Esophagus muscularis mucosa (tissue), 4 donors: ENCODE measurements at regions not wholly inside any gene's neighbourhood (a gene's known extent, or its start where the extent isn't known, plus 50 kb on each side); places are given as distances from the start of the nearest gene placed in this dataset.
"Not testable (repeated sequence)": the region's sequence is repeated elsewhere in the genome, so short reads cannot be mapped to it uniquely, and the experiment has no call there.

Experiments
- CTCF ChIP-seq, 3 experiments: fragments of 200-600 bp in 2 of 3; fragments of 450-650 bp in 1 of 3; sonication (generic) in 2 of 3; IDR thresholded peaks; one replicate each; pipeline ENCODE4 v1.5.1; 2017 to 2019; ENCODE audit warnings: antibody characterized with exemption in 3 of 3, mild to moderate bottlenecking in 2 of 3, moderate library complexity in 1 of 3
- EP300 ChIP-seq: sonication (generic); formaldehyde crosslinking; IDR thresholded peaks from one replicate; pipeline ENCODE4 v1.6.1; 2017; ENCODE audit warnings: antibody characterized with exemption
- POLR2AphosphoS5 ChIP-seq, 2 donors: sonication (generic); formaldehyde crosslinking; IDR thresholded peaks; one replicate each; pipeline ENCODE4 v1.6.1; 2017; ENCODE audit warnings: antibody characterized with exemption in 2 of 2

- TF ChIP-seq EP300; POLR2AphosphoS5 (IDR thresholded peaks at IDR 0.05); CTCF (IDR thresholded peaks at IDR 0.05): not testable (repeated sequence)
These were observed 85.7 kb downstream of the SPATA31A6 start for GRCh38 chr9:42269171-42269570.
